Activated B cell treated with CpG ODN at 0.5 μM for 24 hours (primary cell): ENCODE measurements at regions not wholly inside any gene's neighbourhood (a gene's known extent, or its start where the extent isn't known, plus 50 kb on each side); places are given as distances from the start of the nearest gene placed in this dataset.

Experiments
- ATAC-seq: fragments of 200-7000 bp; cut with Tn5 transposase; one replicate; pipeline ENCODE4 v1.10.0; 2021; ENCODE audit warnings: low read depth, mild to moderate bottlenecking, moderate library complexity
- CTCF ChIA-PET: fragments of 350-600 bp; sonication (Branson Sonifier 250); formaldehyde crosslinking; loops from one replicate; lab custom pipeline; 2021; ENCODE audit warnings: antibody characterized with exemption; lab: Charles Lee
- POLR2A ChIA-PET: fragments of 350-600 bp; sonication (Branson Sonifier 250); formaldehyde crosslinking; loops from one replicate; lab custom pipeline; 2021; ENCODE audit warnings: antibody characterized with exemption; lab: Charles Lee
- DNase-seq: peaks from one replicate; pipeline ENCODE4 v3.0.0; 2022
- H3K27ac Mint-ChIP-seq: one replicate; pipeline ENCODE4 v1.8.0; 2020; ENCODE audit warnings: mixed read lengths
- H3K27me3 Mint-ChIP-seq: one replicate; pipeline ENCODE4 v1.8.0; 2021; ENCODE audit warnings: mixed read lengths
- H3K36me3 Mint-ChIP-seq: one replicate; pipeline ENCODE4 v1.8.0; 2021; ENCODE audit warnings: low read depth, mixed read lengths
- H3K4me1 Mint-ChIP-seq: one replicate; pipeline ENCODE4 v1.8.0; 2021; ENCODE audit warnings: mixed read lengths
- H3K4me3 Mint-ChIP-seq: one replicate; pipeline ENCODE4 v1.8.0; 2020; ENCODE audit warnings: mild to moderate bottlenecking, mixed read lengths
- H3K9me3 Mint-ChIP-seq: one replicate; pipeline ENCODE4 v1.8.0; 2020; ENCODE audit warnings: mixed read lengths
- CTCF ChIP-seq: fragments of 200-600 bp; IDR thresholded peaks from one replicate; pipeline ENCODE4 v1.8.0; 2022; ENCODE audit warnings: antibody characterized with exemption, mild to moderate bottlenecking
- intact Hi-C: fragments of 100-400 bp; cut with micrococcal nuclease; formaldehyde crosslinking; loops from one replicate; pipeline ENCODE4 v1.15.1; 2024

DNA sequence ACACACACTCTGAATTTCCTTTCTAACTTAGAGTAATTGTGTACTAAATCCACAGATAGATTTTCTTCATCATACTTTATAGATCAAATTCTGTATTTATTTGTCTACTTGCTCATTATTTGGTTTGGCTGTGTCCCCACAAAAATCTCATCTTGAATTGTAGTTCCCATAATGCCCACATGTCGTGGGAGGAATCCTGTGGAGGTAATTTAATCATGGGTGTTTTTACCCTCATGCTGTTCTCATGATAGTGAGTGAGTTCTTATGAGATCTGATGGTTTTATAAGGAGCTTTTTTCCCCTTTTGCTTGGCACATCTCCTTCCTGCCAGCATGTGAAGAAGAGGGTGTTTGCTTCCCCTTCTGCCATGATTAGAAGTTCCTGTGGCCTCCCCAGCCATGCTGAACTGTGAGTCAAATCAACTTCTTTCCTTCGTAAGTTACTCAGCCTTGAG lies 198.3 kb upstream of the TGFBR2 start:
- intact Hi-C loops, result no loop called here
- Mint-ChIP-seq H3K9me3 (peaks cover 16% of the 10 kb centered on the region), H3K27ac (no peak overlapping the region), H3K4me3 (no peak overlapping the region), H3K36me3 (no peaks in the 10 kb centered on the region), H3K27me3 (no peaks in the 10 kb centered on the region), H3K4me1 (no peaks in the 10 kb centered on the region)
- POLR2A ChIA-PET, result interaction anchor here (0.6 kb wide), 1 partner anchor 84 kb away, joined by 3 read pairs; no protein-coding TSS in a partner anchor
- no peak for DNase-seq
- no peak for TF ChIP-seq CTCF
- no peak for ATAC-seq
- CTCF ChIA-PET, result interaction anchor here (1.0 kb wide), 1 partner anchor 285 kb away, joined by 3 read pairs; no protein-coding TSS in a partner anchor

- ATAC-seq (no peak), DNase-seq (no peak)
- no peaks in the 10 kb centered on the region for H3K9me3 Mint-ChIP-seq
- H3K4me3 Mint-ChIP-seq, result no peak overlapping the region
- H3K27me3 Mint-ChIP-seq, result no peaks in the 10 kb centered on the region
- intact Hi-C loops, result no loop called here
- no peak overlapping the region for H3K27ac Mint-ChIP-seq
- ChIA-PET CTCF (no interaction called here), POLR2A (interaction anchor here (0.6 kb wide), 1 partner anchor 77 kb away, joined by 3 read pairs; no protein-coding TSS in a partner anchor)
- peaks cover 3% of the 10 kb centered on the region for H3K4me1 Mint-ChIP-seq
- no peak for TF ChIP-seq CTCF
- no peaks in the 10 kb centered on the region for H3K36me3 Mint-ChIP-seq
Measured at GRCh38 chr3:30418443-30418842, 188.0 kb upstream of the TGFBR2 start.

GRCh38 chr3:30421266-30421665 lies 185.1 kb upstream of the TGFBR2 start:
- ChIA-PET CTCF (no interaction called here), POLR2A (no interaction called here)
- ATAC-seq (no peak), DNase-seq (no peak)
- Mint-ChIP-seq H3K36me3 (no peaks in the 10 kb centered on the region), H3K4me3 (no peak overlapping the region), H3K4me1 (peaks cover 3% of the 10 kb centered on the region), H3K27ac (no peak overlapping the region), H3K9me3 (no peaks in the 10 kb centered on the region), H3K27me3 (no peaks in the 10 kb centered on the region)
- no peak for TF ChIP-seq CTCF
- intact Hi-C loops, result no loop called here

GRCh38 chr3:30426293-30426993 lies 180.0 kb upstream of the TGFBR2 start:
- Mint-ChIP-seq H3K27ac (no peak overlapping the region), H3K4me1 (peaks cover under 1% of the 10 kb centered on the region), H3K27me3 (no peaks in the 10 kb centered on the region), H3K36me3 (no peaks in the 10 kb centered on the region), H3K9me3 (peaks cover 2% of the 10 kb centered on the region), H3K4me3 (no peak overlapping the region)
- intact Hi-C loops, result no loop called here
- ChIA-PET CTCF (interaction anchor here (1.2 kb wide), 1 partner anchor 267 kb away, joined by 3 read pairs; no protein-coding TSS in a partner anchor), POLR2A (interaction anchor here (0.6 to 0.7 kb wide), 2 partner anchors 85 to 93 kb away, joined by 3 to 5 read pairs; no protein-coding TSS in a partner anchor)
- ATAC-seq (no peak), DNase-seq (no peak)
- no peak for TF ChIP-seq CTCF

- Mint-ChIP-seq H3K4me3 (no peak overlapping the region), H3K36me3 (no peaks in the 10 kb centered on the region), H3K4me1 (no peaks in the 10 kb centered on the region), H3K27me3 (no peaks in the 10 kb centered on the region), H3K27ac (no peak overlapping the region), H3K9me3 (peaks cover 2% of the 10 kb centered on the region)
- ChIA-PET CTCF (no interaction called here), POLR2A (no interaction called here)
- intact Hi-C loops, result no loop called here
- no peak for ATAC-seq
- DNase-seq, result no peak
- TF ChIP-seq CTCF, result no peak
Measured at GRCh38 chr3:30428251-30428650, 178.2 kb upstream of the TGFBR2 start.
